Endothelial cell of umbilical vein (primary cell): ENCODE measurements at regions not wholly inside any gene's neighbourhood (a gene's known extent, or its start where the extent isn't known, plus 50 kb on each side); places are given as distances from the start of the nearest gene placed in this dataset.
A peak's percentile ranks its signal among the peaks of the same experiment; 100 is the strongest.

ENCODE experiments used
- EZH2 ChIP-seq: IDR thresholded peaks from 2 replicates; pipeline ENCODE4 v1.6.1; 2012; ENCODE audit warnings: borderline replicate concordance, low read depth, mild to moderate bottlenecking, moderate library complexity, low read length, inconsistent platforms; ENCODE audit not compliant: severe bottlenecking
- FOS ChIP-seq: IDR thresholded peaks from 2 replicates; pipeline ENCODE4 v1.6.1; 2011; ENCODE audit warnings: mild to moderate bottlenecking, low read length, moderate library complexity, borderline replicate concordance; ENCODE audit not compliant: insufficient read depth
- JUN ChIP-seq: IDR thresholded peaks from 2 replicates; pipeline ENCODE4 v1.6.1; 2011; ENCODE audit warnings: borderline replicate concordance, low read depth; ENCODE audit not compliant: insufficient read length, insufficient read depth
- MAX ChIP-seq: IDR thresholded peaks from 2 replicates; pipeline ENCODE4 v1.6.1; 2011; ENCODE audit not compliant: insufficient read depth, insufficient read length
- MYC ChIP-seq: IDR thresholded peaks from one replicate; pipeline ENCODE4 v1.6.1; 2011; ENCODE audit warnings: mild to moderate bottlenecking, low read depth, low read length
- POLR2A ChIP-seq: IDR thresholded peaks from 2 replicates; pipeline ENCODE4 v1.6.1; 2012; ENCODE audit warnings: low read depth, mild to moderate bottlenecking, control low read depth, low read length
- POLR2AphosphoS5 ChIP-seq: IDR thresholded peaks from 2 replicates; pipeline ENCODE4 v1.6.1; 2012; ENCODE audit warnings: low read depth, mild to moderate bottlenecking, control low read depth, low read length, moderate library complexity; ENCODE audit not compliant: insufficient read depth
- TF ChIP-seq, protein P1 (sequence below), 2 donors: IDR thresholded peaks; 1 replicate in 1 of 2; 2 replicates in 1 of 2; pipeline ENCODE4 v1.5.1; 2011; ENCODE audit warnings: low read length in 2 of 2, mild to moderate bottlenecking in 2 of 2, moderate library complexity in 2 of 2, control low read depth in 1 of 2, inconsistent platforms in 1 of 2, low read depth in 1 of 2; ENCODE audit not compliant: insufficient read depth in 1 of 2; ENCODE audit errors: extremely low read depth in 1 of 2

GRCh38 chr13:74868049-74868448 lies 613.9 kb downstream of the TBC1D4 start:
- TF ChIP-seq, protein P1, sequence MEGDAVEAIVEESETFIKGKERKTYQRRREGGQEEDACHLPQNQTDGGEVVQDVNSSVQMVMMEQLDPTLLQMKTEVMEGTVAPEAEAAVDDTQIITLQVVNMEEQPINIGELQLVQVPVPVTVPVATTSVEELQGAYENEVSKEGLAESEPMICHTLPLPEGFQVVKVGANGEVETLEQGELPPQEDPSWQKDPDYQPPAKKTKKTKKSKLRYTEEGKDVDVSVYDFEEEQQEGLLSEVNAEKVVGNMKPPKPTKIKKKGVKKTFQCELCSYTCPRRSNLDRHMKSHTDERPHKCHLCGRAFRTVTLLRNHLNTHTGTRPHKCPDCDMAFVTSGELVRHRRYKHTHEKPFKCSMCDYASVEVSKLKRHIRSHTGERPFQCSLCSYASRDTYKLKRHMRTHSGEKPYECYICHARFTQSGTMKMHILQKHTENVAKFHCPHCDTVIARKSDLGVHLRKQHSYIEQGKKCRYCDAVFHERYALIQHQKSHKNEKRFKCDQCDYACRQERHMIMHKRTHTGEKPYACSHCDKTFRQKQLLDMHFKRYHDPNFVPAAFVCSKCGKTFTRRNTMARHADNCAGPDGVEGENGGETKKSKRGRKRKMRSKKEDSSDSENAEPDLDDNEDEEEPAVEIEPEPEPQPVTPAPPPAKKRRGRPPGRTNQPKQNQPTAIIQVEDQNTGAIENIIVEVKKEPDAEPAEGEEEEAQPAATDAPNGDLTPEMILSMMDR (IDR thresholded peaks at IDR 0.05; ENCODE audit: extremely low read depth in 1 of 2, insufficient read depth in 1 of 2, low read depth in 1 of 2, low read length in 2 of 2) = no peak
- TF ChIP-seq POLR2A (no peak), EZH2 (no peak), POLR2AphosphoS5 (no peak), MAX (no peak), JUN (no peak), MYC (no peak), FOS (peak; percentile 52)
